Mammary epithelial cell (primary cell): ENCODE measurements at regions not wholly inside any gene's neighbourhood (a gene's known extent, or its start where the extent isn't known, plus 50 kb on each side); places are given as distances from the start of the nearest gene placed in this dataset.

Source experiments
- EZH2 ChIP-seq: IDR thresholded peaks from 2 replicates; pipeline ENCODE4 v1.6.1; 2012; ENCODE audit warnings: low read length, inconsistent platforms, borderline replicate concordance
- TF ChIP-seq, protein P1 (sequence below), 2 donors: IDR thresholded peaks in 1 of 2; conservative IDR thresholded peaks in 1 of 2; 2 replicates each; pipeline ENCODE4 v1.5.1; 2011 to 2012; ENCODE audit warnings: inconsistent platforms in 2 of 2, low read length in 2 of 2, mild to moderate bottlenecking in 2 of 2, control low read depth in 1 of 2, low read depth in 1 of 2; ENCODE audit not compliant: insufficient read depth in 1 of 2; ENCODE audit errors: extremely low read depth in 1 of 2

DNA sequence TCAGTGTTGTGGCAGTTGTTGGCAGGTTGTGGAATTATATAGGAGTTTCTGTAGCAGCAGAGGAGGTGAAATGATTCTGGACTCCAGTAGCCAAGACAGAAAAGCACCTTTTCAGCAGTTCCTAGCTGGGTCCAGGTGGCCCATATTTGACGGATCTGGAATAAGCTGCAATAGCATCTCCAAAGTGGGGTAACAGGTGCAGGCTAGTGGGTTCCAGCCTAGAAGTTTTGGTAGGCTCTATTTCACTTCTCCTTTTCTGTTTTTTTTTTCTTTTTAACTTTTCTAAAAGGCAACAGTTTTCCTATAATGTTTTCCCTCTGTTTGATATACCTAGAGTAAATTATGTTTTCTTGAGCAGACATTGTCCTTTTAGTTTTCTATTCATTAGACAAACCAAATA, 392.5 kb downstream of the C4orf33 start:
- TF ChIP-seq, protein P1, sequence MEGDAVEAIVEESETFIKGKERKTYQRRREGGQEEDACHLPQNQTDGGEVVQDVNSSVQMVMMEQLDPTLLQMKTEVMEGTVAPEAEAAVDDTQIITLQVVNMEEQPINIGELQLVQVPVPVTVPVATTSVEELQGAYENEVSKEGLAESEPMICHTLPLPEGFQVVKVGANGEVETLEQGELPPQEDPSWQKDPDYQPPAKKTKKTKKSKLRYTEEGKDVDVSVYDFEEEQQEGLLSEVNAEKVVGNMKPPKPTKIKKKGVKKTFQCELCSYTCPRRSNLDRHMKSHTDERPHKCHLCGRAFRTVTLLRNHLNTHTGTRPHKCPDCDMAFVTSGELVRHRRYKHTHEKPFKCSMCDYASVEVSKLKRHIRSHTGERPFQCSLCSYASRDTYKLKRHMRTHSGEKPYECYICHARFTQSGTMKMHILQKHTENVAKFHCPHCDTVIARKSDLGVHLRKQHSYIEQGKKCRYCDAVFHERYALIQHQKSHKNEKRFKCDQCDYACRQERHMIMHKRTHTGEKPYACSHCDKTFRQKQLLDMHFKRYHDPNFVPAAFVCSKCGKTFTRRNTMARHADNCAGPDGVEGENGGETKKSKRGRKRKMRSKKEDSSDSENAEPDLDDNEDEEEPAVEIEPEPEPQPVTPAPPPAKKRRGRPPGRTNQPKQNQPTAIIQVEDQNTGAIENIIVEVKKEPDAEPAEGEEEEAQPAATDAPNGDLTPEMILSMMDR (conservative IDR thresholded peaks at IDR 0.05 in 1 of 2, IDR thresholded peaks at IDR 0.05 in 1 of 2; ENCODE audit: extremely low read depth in 1 of 2, insufficient read depth in 1 of 2, low read depth in 1 of 2, low read length in 2 of 2) = no peak
- no peak for TF ChIP-seq EZH2
